Mucosa of rectum (tissue), 2 donors: ENCODE measurements at regions not wholly inside any gene's neighbourhood (a gene's known extent, or its start where the extent isn't known, plus 50 kb on each side); places are given as distances from the start of the nearest gene placed in this dataset.
"Not testable (repeated sequence)": the region's sequence is repeated elsewhere in the genome, so short reads cannot be mapped to it uniquely, and the experiment has no call there.

ENCODE experiments used
- H3K27ac ChIP-seq, 2 donors: one replicate each; pipeline ENCODE4 v1.7.0; 2013; ENCODE audit warnings: inconsistent platforms in 2 of 2, low read depth in 2 of 2, low read length in 2 of 2
- H3K27me3 ChIP-seq, 2 donors: one replicate each; pipeline ENCODE4 v1.7.0; 2013; ENCODE audit warnings: low read length in 2 of 2; ENCODE audit not compliant: control insufficient read depth in 2 of 2, insufficient read depth in 2 of 2
- H3K36me3 ChIP-seq, 2 donors: one replicate each; pipeline ENCODE4 v1.7.0; 2013; ENCODE audit warnings: low read length in 2 of 2; ENCODE audit not compliant: control insufficient read depth in 2 of 2, insufficient read depth in 2 of 2
- H3K4me1 ChIP-seq, 2 donors: one replicate each; pipeline ENCODE4 v1.7.0; 2013; ENCODE audit warnings: low read length in 2 of 2, mild to moderate bottlenecking in 1 of 2; ENCODE audit not compliant: control insufficient read depth in 2 of 2, insufficient read depth in 2 of 2
- H3K4me3 ChIP-seq, 2 donors: one replicate each; pipeline ENCODE4 v1.7.0; 2013; ENCODE audit warnings: low read length in 2 of 2
- H3K9ac ChIP-seq, 2 donors: one replicate each; pipeline ENCODE4 v1.7.0; 2013; ENCODE audit warnings: low read length in 2 of 2, low read depth in 1 of 2, mild to moderate bottlenecking in 1 of 2
- H3K9me3 ChIP-seq, 2 donors: one replicate each; pipeline ENCODE4 v1.7.0; 2013; ENCODE audit warnings: low read length in 2 of 2; ENCODE audit not compliant: control insufficient read depth in 2 of 2
- donor health status: healthy.
- donor health status: Normal muscosa, but diverticular disease.

GRCh38 chr9:15080401-15080800, 170.2 kb upstream of the FREM1 start:
- Histone ChIP-seq H3K4me1 (no peaks in the 10 kb centered on the region), H3K36me3 (no peaks in the 10 kb centered on the region), H3K9me3 (no peaks in the 10 kb centered on the region), H3K9ac (no peak overlapping the region), H3K4me3 (no peak overlapping the region), H3K27me3 (no peaks in the 10 kb centered on the region), H3K27ac (no peak overlapping the region)

- Histone ChIP-seq H3K36me3 (no peaks in the 10 kb centered on the region), H3K4me1 (no peaks in the 10 kb centered on the region), H3K9me3 (no peaks in the 10 kb centered on the region), H3K4me3 (no peak overlapping the region), H3K27me3 (no peaks in the 10 kb centered on the region), H3K27ac (no peak overlapping the region), H3K9ac (no peak overlapping the region)
Measured at GRCh38 chr9:15079989-15080388, 169.8 kb upstream of the FREM1 start.

GRCh38 chr9:15077946-15078729, 167.9 kb upstream of the FREM1 start:
- Histone ChIP-seq H3K9ac (no peak overlapping the region), H3K4me1 (no peaks in the 10 kb centered on the region), H3K36me3 (no peaks in the 10 kb centered on the region), H3K27ac (no peak overlapping the region), H3K4me3 (no peak overlapping the region), H3K27me3 (no peaks in the 10 kb centered on the region), H3K9me3 (no peaks in the 10 kb centered on the region)

GRCh38 chr9:15073620-15074019, 163.4 kb upstream of the FREM1 start:
- H3K4me1 ChIP-seq: no peaks in the 10 kb centered on the region
- H3K36me3 ChIP-seq: no peaks in the 10 kb centered on the region
- H3K9me3 ChIP-seq: no peaks in the 10 kb centered on the region
- H3K27me3 ChIP-seq: no peaks in the 10 kb centered on the region
- no peak overlapping the region for H3K9ac ChIP-seq
- H3K4me3 ChIP-seq: no peak overlapping the region
- H3K27ac ChIP-seq: no peak overlapping the region

GRCh38 chr9:15070716-15071115, 160.5 kb upstream of the FREM1 start:
- no peak overlapping the region for H3K27ac ChIP-seq
- H3K9ac ChIP-seq: no peak overlapping the region
- no peaks in the 10 kb centered on the region for H3K36me3 ChIP-seq
- no peak overlapping the region for H3K4me3 ChIP-seq
- no peaks in the 10 kb centered on the region for H3K27me3 ChIP-seq
- no peaks in the 10 kb centered on the region for H3K4me1 ChIP-seq
- no peaks in the 10 kb centered on the region for H3K9me3 ChIP-seq

- Histone ChIP-seq H3K27me3 (no peaks in the 10 kb centered on the region), H3K27ac (no peak overlapping the region), H3K4me3 (no peak overlapping the region), H3K4me1 (no peaks in the 10 kb centered on the region), H3K36me3 (no peaks in the 10 kb centered on the region), H3K9ac (no peak overlapping the region), H3K9me3 (no peaks in the 10 kb centered on the region)
Measured at GRCh38 chr9:15069106-15069505, 158.9 kb upstream of the FREM1 start.

- H3K9me3 ChIP-seq: no peaks in the 10 kb centered on the region
Measured at GRCh38 chr9:15068261-15068660, 158.0 kb upstream of the FREM1 start.

GRCh38 chr9:15059003-15059402, 148.8 kb upstream of the FREM1 start:
- Histone ChIP-seq H3K9ac (no peak overlapping the region), H3K36me3 (no peaks in the 10 kb centered on the region), H3K4me3 (no peak overlapping the region)

More at GRCh38 chr9:15068261-15068660, 158.0 kb upstream of the FREM1 start:
- H3K4me1 ChIP-seq: no peaks in the 10 kb centered on the region
- no peak overlapping the region for H3K4me3 ChIP-seq
- H3K36me3 ChIP-seq: no peaks in the 10 kb centered on the region
- H3K9ac ChIP-seq: no peak overlapping the region
- no peak overlapping the region for H3K27ac ChIP-seq
- no peaks in the 10 kb centered on the region for H3K27me3 ChIP-seq

DNA sequence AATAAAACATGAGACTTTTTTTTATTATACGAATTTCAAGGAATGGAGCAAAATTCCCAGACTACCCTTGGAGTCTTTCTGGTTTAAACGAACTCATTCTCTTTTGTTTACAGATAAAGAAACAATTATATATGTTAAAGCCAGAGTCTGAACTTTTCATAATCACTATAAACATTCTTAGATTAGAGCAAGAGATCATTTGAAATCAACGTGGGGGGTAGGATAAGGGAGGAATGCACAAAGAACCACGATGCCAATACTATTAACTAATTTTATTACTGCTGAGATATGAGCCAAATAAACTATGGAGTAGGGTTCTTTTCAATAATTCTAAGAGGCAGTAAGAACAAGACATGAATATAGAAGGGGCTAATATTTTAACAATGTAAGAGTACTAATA, 148.0 kb upstream of the FREM1 start:
- H3K9me3 ChIP-seq: no peaks in the 10 kb centered on the region
- H3K9ac ChIP-seq: no peak overlapping the region
- H3K27me3 ChIP-seq: no peaks in the 10 kb centered on the region
- H3K27ac ChIP-seq: no peak overlapping the region
- no peaks in the 10 kb centered on the region for H3K36me3 ChIP-seq
- no peak overlapping the region for H3K4me3 ChIP-seq
- no peaks in the 10 kb centered on the region for H3K4me1 ChIP-seq

More at GRCh38 chr9:15059003-15059402, 148.8 kb upstream of the FREM1 start:
- Histone ChIP-seq H3K4me1 (no peaks in the 10 kb centered on the region), H3K9me3 (no peaks in the 10 kb centered on the region), H3K27me3 (no peaks in the 10 kb centered on the region), H3K27ac (no peak overlapping the region)

DNA sequence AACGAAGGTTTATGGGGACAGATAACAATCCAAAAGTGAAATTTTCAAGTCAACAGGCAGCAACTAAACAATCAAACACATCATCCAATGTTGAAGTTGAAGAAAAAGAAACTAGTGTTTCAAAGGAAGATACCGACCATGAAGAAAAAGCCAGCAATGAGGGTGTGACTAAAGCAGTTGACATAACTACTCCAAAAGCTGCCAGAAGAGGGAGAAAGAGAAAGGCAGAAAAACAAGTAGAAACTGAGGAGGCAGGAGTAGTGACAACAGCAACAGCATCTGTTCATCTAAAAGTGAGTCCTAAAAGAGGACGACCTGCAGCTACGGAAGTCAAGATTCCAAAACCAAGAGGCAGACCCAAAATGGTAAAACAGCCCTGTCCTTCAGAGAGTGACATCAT, 145.1 kb upstream of the FREM1 start:
- H3K4me3 ChIP-seq, H3K27ac ChIP-seq, H3K27me3 ChIP-seq, H3K9ac ChIP-seq, H3K9me3 ChIP-seq, H3K36me3 ChIP-seq, H3K4me1 ChIP-seq: not testable (repeated sequence)
